GDM1 (cell line): ENCODE measurements at regions not wholly inside any gene's neighbourhood (a gene's known extent, or its start where the extent isn't known, plus 50 kb on each side); places are given as distances from the start of the nearest gene placed in this dataset.

Experiments
- DNase-seq: peaks from one replicate; lab custom pipeline; 2025; lab: John Stamatoyannopoulos, UW

DNA sequence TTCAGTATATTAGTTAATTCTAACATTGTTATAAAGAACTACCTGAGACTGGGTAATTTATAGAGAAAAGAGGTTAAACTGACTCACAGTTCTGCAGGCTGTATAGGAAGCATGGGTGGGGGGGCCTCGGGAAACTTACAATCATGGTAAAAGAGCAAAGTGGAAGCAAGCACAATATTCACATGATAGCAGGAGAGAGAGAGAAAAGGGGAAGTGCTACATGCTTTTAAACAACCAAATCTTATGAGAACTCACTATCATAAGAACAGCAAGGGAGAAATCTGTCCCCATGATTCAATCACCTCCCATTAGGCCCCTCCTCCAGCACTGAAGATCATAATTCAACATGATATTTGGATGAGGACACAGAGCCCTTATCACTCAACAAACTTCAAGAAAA, 324.9 kb downstream of the ZNF608 start:
- DNase-seq, result no peak

- no peak for DNase-seq
Measured at GRCh38 chr5:124420952-124421351, 325.5 kb downstream of the ZNF608 start.

- DNase-seq, result no peak
Measured at GRCh38 chr5:124419531-124419930, 326.9 kb downstream of the ZNF608 start.

DNA sequence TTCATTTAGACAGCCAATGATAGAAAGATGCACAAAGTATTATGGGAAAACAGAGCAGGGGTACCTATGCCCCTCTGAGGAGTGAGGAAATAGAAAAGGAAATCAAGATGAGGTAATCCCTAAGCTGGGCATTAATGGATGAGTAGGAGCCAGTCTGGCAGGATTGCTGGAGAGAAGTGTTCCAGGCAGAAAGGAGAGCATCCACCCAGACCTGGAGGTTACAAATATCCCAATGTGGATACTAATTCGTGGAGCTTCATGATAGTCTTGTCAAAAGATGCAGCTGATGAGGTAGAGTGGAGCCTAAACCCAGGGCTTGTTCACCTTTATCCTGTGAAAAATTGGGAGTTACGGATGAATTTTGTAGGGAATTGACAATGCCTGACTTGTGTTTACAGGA, 328.0 kb downstream of the ZNF608 start:
- DNase-seq, result no peak

GRCh38 chr5:124417196-124417595, 329.2 kb downstream of the ZNF608 start:
- no peak for DNase-seq

- DNase-seq, result no peak
Measured at GRCh38 chr5:124416627-124417026, 329.8 kb downstream of the ZNF608 start.

DNA sequence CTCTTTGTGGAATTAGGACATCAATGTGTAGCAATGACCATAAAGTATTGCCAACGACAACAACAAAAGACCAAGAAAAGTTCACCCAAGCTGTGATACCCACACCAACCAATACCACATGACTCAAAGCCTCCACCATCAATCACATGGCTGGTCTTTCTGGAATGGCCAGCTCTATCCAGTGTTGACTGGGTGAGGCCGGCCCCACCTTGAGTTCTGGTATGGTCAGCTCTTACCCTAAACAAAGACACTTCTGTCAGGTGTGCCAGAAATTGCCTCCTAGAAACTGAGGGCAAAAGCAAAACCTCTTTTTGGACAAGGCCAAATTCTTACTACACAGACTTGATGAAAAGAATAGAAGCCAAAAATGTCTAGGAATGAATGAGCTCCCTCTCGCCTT, 331.5 kb downstream of the ZNF608 start:
- DNase-seq, result no peak

GRCh38 chr5:124410539-124411488, 335.6 kb downstream of the ZNF608 start:
- DNase-seq, result no peak

GRCh38 chr5:124408738-124409453, 337.5 kb downstream of the ZNF608 start:
- no peak for DNase-seq

GRCh38 chr5:124404796-124405195, 341.6 kb downstream of the ZNF608 start:
- DNase-seq, result no peak

DNA sequence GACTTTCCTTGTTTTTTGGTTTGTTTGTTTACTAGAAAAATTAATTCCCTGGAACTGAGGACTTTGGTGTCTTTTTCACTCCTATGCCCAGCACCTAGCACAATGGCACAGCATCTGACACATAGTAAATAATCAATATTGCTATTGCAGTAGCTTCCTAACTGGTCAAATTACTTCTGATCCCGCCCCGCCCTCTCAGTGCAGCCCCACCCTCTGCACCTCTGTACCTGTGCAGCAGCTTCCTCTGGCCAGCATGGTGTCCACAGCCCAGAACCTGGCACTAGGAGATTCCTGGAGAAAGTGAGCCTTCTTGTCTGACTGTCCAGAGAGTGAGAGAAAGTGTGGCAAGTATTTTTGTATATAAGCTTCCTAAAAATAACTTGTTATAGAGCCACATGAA, 343.2 kb downstream of the ZNF608 start:
- no peak for DNase-seq

DNA sequence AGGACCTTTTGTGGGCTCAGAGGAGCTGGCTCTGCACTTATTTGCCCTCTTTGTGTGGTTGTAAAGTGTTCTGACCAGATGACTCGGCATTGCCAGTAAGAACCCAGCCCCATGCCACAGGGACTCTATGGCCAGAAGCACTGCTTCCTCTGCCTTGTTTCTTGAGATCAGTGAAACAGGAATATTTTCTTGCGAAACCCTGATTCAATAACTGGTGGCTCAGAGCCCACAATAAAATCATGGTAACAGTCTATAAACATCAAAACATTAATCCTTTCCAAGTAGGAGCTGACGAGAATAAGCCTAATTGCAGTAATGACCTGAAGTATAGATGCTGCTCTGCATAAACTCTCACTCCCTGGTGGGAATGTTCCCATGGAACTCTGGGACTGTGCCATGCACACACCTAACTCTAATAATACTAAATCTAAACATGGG, 344.3 kb downstream of the ZNF608 start:
- no peak for DNase-seq

DNA sequence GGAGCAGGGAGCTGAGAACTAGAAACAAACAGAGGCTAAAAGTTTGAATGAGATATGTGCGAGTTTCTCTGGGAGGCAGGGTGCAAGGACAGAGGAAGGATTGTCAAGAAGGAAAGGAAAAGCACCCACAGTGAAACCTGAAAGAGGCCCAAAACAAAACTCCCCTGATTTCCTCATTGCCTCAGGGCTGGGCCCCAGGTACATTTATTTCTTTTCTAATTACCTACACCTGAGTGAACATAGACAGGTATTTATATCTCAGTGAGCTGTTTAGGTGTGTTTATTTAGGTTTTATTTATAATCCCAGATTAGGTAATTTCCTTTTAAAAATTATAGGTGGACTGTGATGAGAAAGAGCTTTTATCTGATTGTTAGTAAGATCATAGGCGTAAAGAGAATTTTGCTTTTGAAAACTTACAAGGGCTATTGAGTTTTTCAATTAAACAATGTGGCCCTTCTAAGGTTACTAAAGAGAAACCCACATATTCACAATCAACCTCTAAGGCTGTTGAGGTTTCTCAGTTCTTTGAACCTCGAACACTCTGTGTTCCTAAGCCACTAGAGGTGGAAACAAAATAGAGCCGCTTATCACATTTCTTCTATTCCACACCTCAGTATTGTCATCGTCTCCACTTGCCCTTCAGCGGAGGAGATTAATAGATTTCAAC, 344.8 kb downstream of the ZNF608 start:
- DNase-seq, result no peak

DNA sequence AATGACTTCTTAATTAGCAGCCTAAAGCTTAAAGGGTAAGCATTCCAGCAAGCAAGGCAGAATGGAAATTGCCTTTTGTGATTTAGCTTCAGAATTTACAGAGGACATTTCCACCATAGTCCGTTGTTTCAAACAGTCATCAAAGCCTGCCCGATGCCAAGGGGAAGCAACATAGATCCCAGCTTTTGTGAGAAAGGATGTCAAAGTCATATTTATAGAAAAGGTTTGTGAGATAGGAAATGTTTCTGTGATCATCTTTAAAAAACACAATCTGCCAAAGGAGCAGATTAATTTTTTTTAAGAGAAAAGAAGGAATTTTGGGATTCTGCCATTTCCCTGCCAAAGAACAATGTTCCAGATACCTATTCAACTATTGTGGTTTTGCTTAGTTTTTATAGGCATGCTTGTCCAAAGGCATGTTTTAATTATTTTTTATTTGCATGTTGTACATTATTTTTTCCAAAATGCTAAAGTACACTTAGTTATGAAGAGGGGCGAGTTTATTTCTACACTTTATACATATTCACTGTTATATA, 346.9 kb downstream of the ZNF608 start:
- DNase-seq, result no peak

- DNase-seq, result no peak
Measured at GRCh38 chr5:124398460-124398859, 348.0 kb downstream of the ZNF608 start.

GRCh38 chr5:124397317-124397716, 349.1 kb downstream of the ZNF608 start:
- no peak for DNase-seq

GRCh38 chr5:124395926-124396325, 350.5 kb downstream of the ZNF608 start:
- no peak for DNase-seq

DNA sequence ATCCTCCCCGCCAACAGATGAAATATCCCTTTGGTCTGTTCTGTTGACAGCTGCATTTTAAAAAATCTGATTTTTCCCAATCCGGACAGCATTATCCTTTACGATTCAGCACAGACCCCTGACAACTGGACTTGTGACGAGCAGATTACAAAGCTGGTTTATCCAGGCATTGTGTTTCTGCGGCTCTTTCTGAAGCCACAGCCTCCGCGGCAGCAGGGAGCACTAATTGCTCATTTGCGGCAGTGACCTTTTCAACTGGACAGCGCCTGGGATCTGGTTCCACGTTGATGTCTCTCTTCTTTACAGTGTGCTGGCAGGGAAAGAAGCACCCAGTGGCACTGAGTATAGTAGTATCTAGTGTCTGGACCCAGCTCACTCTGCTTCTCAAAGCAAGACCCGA, 351.2 kb downstream of the ZNF608 start:
- DNase-seq, result no peak

GRCh38 chr5:124394700-124395245, 351.7 kb downstream of the ZNF608 start:
- DNase-seq, result no peak

GRCh38 chr5:124393584-124394379, 352.7 kb downstream of the ZNF608 start:
- DNase-seq, result no peak

DNA sequence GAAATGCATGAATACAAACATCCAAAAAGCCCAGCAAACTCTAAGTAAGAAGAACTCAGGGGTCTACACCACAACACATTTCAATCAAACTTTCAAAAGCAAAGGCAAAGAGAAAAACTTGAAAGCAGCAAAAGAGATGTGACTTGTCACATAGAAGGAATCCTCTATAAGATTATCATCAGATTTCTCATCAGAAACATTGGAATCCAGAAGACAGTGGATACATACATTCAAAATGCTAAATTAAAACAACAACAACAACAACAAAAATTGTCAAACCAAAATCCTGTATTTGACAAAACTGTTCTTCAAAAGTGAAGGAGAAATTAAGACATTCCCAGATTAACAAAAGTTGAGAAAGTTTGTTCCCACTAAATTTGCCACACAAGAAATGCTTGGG, 362.7 kb downstream of the ZNF608 start:
- DNase-seq, result no peak
